BJ (cell line): ENCODE measurements at regions not wholly inside any gene's neighbourhood (a gene's known extent, or its start where the extent isn't known, plus 50 kb on each side); places are given as distances from the start of the nearest gene placed in this dataset.

ENCODE experiments used
- CTCF ChIA-PET: fragments of 350-600 bp; formaldehyde crosslinking; extraction: SDS; loops from one replicate; lab custom pipeline; 2021; ENCODE audit warnings: antibody characterized with exemption, inconsistent platforms; lab: Yijun Ruan, JAX
- POLR2A ChIA-PET: fragments of 300-600 bp; sonication (Branson Sonifier 250); formaldehyde crosslinking; extraction: SDS; loops from one replicate; lab custom pipeline; 2021; ENCODE audit warnings: antibody characterized with exemption; lab: Charles Lee
- DNase-seq: peaks from one replicate; pipeline ENCODE4 v3.0.0-alpha.2; 2011; ENCODE audit warnings: low read depth
- H3K27me3 ChIP-seq: 2 replicates; pipeline ENCODE4 v1.6.0; 2011; ENCODE audit warnings: low read length; ENCODE audit not compliant: control insufficient read depth, insufficient read depth
- H3K36me3 ChIP-seq: 2 replicates; pipeline ENCODE4 v1.5.1; 2011; ENCODE audit warnings: low read length; ENCODE audit not compliant: control insufficient read depth, insufficient read depth
- H3K4me3 ChIP-seq: 2 replicates; pipeline ENCODE4 v1.5.1; 2011; ENCODE audit warnings: low read depth, mild to moderate bottlenecking, control low read depth, low read length
- TF ChIP-seq, protein P1 (sequence below): IDR thresholded peaks from 2 replicates; pipeline ENCODE4 v1.5.1; 2011; ENCODE audit warnings: low read depth, mild to moderate bottlenecking, control low read depth, inconsistent platforms, low read length, moderate library complexity; ENCODE audit not compliant: insufficient read depth

DNA sequence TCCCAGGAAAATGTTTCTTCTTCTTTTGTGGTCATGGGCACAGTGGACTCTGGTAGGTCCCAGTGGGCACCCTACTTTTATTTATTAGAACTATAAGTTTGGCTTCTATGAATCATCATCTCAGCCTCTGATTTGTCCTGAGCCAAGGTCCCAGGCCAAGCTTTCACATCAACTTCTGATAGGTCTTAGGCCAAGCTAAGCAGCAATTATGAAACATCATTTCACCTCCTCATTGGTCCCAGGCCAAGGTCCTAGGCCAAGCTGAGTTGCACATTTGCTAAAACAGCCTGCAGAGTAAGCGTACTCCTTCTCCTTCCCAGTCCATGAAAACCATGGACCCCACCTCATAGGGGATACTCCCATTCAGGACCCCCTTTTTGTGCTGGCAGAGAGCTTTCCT is 87.4 kb upstream of the UTY start:
- Histone ChIP-seq H3K27me3 (no peaks in the 10 kb centered on the region), H3K36me3 (no peaks in the 10 kb centered on the region), H3K4me3 (no peak overlapping the region)
- ChIA-PET CTCF (no interaction called here), POLR2A (no interaction called here)
- TF ChIP-seq, protein P1, sequence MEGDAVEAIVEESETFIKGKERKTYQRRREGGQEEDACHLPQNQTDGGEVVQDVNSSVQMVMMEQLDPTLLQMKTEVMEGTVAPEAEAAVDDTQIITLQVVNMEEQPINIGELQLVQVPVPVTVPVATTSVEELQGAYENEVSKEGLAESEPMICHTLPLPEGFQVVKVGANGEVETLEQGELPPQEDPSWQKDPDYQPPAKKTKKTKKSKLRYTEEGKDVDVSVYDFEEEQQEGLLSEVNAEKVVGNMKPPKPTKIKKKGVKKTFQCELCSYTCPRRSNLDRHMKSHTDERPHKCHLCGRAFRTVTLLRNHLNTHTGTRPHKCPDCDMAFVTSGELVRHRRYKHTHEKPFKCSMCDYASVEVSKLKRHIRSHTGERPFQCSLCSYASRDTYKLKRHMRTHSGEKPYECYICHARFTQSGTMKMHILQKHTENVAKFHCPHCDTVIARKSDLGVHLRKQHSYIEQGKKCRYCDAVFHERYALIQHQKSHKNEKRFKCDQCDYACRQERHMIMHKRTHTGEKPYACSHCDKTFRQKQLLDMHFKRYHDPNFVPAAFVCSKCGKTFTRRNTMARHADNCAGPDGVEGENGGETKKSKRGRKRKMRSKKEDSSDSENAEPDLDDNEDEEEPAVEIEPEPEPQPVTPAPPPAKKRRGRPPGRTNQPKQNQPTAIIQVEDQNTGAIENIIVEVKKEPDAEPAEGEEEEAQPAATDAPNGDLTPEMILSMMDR: no peak
- no peak for DNase-seq

GRCh38 chrY:13554949-13555348 is 75.1 kb upstream of the UTY start:
- H3K36me3 ChIP-seq: no peaks in the 10 kb centered on the region
- no peaks in the 10 kb centered on the region for H3K27me3 ChIP-seq
- CTCF ChIA-PET: no interaction called here
- no peak overlapping the region for H3K4me3 ChIP-seq
- no peak for DNase-seq
- TF ChIP-seq, protein P1: no peak
- POLR2A ChIA-PET: no interaction called here

DNA sequence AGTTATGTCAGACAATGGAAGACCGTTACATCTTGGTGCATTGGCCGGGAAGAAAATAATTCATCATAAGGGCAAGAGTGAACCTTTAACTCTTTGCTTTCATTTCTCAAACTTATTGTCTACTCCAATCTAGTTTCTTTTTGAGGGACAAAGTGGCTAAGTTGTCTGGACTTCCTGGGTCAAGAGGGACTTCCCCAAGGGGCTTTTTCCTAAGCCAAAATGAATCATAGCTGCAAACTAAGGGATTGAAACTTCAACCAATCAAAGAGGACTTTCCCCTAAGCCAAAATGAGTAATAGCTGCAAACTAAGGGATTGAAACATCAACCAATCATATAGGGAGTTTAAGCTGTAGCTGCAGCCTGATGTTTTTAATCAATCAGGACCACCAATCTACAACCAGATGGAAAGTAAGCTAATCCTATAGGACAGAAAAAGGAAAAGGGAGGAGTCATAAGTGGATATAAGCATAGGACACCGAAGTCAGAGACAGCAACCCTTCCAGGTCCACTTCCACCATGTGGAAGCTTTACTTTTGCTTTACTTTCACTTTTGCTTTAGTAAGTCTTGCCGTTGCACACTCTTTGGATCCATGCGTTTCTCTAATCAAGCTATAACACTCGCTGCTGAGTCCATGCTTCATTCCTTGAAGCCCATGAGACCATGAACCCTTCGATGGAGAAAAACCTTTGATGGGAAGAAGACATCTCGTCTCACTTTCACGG is 72.7 kb upstream of the UTY start:
- Histone ChIP-seq H3K27me3 (no peaks in the 10 kb centered on the region), H3K4me3 (no peak overlapping the region), H3K36me3 (no peaks in the 10 kb centered on the region)
- TF ChIP-seq, protein P1: no peak
- POLR2A ChIA-PET: no interaction called here
- DNase-seq: no peak
- CTCF ChIA-PET: interaction anchor here (0.5 kb wide), 1 partner anchor 30 kb away, joined by 3 read pairs; no protein-coding TSS in a partner anchor

- H3K36me3 ChIP-seq: no peaks in the 10 kb centered on the region
- no peak for DNase-seq
- ChIA-PET CTCF (no interaction called here), POLR2A (no interaction called here)
- TF ChIP-seq, protein P1: no peak
- no peaks in the 10 kb centered on the region for H3K27me3 ChIP-seq
- H3K4me3 ChIP-seq: no peak overlapping the region
Measured at GRCh38 chrY:13551246-13551645, 71.4 kb upstream of the UTY start.

DNA sequence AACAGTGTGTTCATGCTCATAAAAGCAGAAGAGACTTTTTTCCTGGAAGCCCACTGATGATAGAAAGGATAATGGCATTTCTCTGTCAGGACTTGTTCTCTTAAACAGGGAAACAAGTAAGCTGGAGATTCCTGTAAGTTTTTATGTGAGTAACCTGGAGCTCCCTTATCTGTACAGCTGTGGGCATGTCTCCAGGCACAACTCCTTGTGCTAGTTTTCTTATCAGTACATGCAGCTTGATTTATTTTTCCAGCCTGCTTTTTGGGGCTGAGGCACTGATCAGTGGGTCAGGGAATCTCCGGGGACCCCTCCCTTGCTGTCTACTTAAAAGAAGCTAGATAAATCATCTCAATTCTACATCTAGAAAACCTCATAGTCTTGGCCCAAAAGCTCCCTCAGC is 64.7 kb upstream of the UTY start:
- Histone ChIP-seq H3K36me3 (no peaks in the 10 kb centered on the region), H3K27me3 (no peaks in the 10 kb centered on the region), H3K4me3 (no peak overlapping the region)
- TF ChIP-seq, protein P1: no peak
- ChIA-PET CTCF (no interaction called here), POLR2A (no interaction called here)
- DNase-seq: no peak
